ENCODE measurements at regions not wholly inside any gene's neighbourhood (a gene's known extent, or its start where the extent isn't known, plus 50 kb on each side); places are given as distances from the start of the nearest gene placed in this dataset.

- no peak for TF ChIP-seq CTCF (conservative IDR thresholded peaks at IDR 0.05)
- no peak overlapping the region for H3K27ac ChIP-seq
These were observed 459.1 kb upstream of the MDFIC2 start for GRCh38 chr3:70771426-70772147.

- no peak for TF ChIP-seq CTCF (conservative IDR thresholded peaks at IDR 0.05)
- H3K27ac ChIP-seq = no peak overlapping the region
These were observed 458.2 kb upstream of the MDFIC2 start for GRCh38 chr3:70770650-70771049.

- no peak overlapping the region for H3K27ac ChIP-seq
- no peak for TF ChIP-seq CTCF (conservative IDR thresholded peaks at IDR 0.05)
These were observed 453.9 kb upstream of the MDFIC2 start for GRCh38 chr3:70766301-70766700.

- TF ChIP-seq CTCF (conservative IDR thresholded peaks at IDR 0.05) = no peak
- H3K27ac ChIP-seq = no peak overlapping the region
These were observed 451.5 kb upstream of the MDFIC2 start for GRCh38 chr3:70763894-70764293.

- peak overlapping the region; percentile 14; the same call in 1 of the 2 replicates for H3K27ac ChIP-seq
- TF ChIP-seq CTCF (conservative IDR thresholded peaks at IDR 0.05) = no peak
These were observed 445.2 kb upstream of the MDFIC2 start for GRCh38 chr3:70757658-70758057.

- TF ChIP-seq CTCF (conservative IDR thresholded peaks at IDR 0.05) = no peak
- no peak overlapping the region for H3K27ac ChIP-seq
These were observed 443.1 kb upstream of the MDFIC2 start for GRCh38 chr3:70755526-70755925.

GRCh38 chr3:70754314-70754713 is 441.9 kb upstream of the MDFIC2 start:
- no peak overlapping the region for H3K27ac ChIP-seq
- TF ChIP-seq CTCF (conservative IDR thresholded peaks at IDR 0.05) = no peak

All from VCaP (cell line).